OCI-LY1 (cell line): ENCODE measurements at regions not wholly inside any gene's neighbourhood (a gene's known extent, or its start where the extent isn't known, plus 50 kb on each side); places are given as distances from the start of the nearest gene placed in this dataset.

ENCODE experiments used
- CTCF ChIP-seq: fragments of 200-600 bp; sonication (generic), shearing (Covaris generic); IDR thresholded peaks from 2 replicates; pipeline ENCODE4 v1.5.1; 2017; ENCODE audit warnings: mild to moderate bottlenecking, antibody characterized with exemption, low read length, moderate library complexity, mixed read lengths
- EZH2 ChIP-seq: fragments of 200-600 bp; sonication (generic), shearing (Covaris generic); IDR thresholded peaks from 2 replicates; pipeline ENCODE4 v1.8.0; 2017; ENCODE audit warnings: borderline replicate concordance, mixed run types, mild to moderate bottlenecking, antibody characterized with exemption, low read length, moderate library complexity, mixed read lengths

- TF ChIP-seq EZH2 (no peak), CTCF (no peak)
These were observed 103.9 kb upstream of the STX18 start for GRCh38 chr4:4645743-4646142.
